ENCODE measurements at regions not wholly inside any gene's neighbourhood (a gene's known extent, or its start where the extent isn't known, plus 50 kb on each side); places are given as distances from the start of the nearest gene placed in this dataset.
"Not testable (repeated sequence)": the region's sequence is repeated elsewhere in the genome, so short reads cannot be mapped to it uniquely, and the experiment has no call there.

DNA sequence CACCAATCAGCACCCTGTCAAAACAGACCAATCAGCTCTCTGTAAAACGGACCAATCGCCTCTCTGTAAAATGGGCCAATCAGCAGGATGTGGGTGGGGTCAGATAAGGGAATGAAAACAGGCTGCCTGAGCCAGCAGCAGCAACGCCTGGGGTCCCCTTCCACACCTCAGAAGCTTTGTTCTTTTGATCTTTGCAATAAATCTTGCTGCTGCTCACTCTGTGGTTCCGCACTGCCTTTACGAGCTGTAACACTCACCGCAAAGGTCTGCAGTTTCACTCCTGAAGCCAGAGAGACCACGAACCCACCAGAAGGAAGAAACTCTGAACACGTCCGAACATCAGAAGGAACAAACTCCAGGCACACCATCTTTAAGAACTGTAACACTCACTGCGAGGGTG lies 251.4 kb downstream of the ZIC4 start:
- DNase-seq (ENCODE audit: low spot score) = not testable (repeated sequence)

DNA sequence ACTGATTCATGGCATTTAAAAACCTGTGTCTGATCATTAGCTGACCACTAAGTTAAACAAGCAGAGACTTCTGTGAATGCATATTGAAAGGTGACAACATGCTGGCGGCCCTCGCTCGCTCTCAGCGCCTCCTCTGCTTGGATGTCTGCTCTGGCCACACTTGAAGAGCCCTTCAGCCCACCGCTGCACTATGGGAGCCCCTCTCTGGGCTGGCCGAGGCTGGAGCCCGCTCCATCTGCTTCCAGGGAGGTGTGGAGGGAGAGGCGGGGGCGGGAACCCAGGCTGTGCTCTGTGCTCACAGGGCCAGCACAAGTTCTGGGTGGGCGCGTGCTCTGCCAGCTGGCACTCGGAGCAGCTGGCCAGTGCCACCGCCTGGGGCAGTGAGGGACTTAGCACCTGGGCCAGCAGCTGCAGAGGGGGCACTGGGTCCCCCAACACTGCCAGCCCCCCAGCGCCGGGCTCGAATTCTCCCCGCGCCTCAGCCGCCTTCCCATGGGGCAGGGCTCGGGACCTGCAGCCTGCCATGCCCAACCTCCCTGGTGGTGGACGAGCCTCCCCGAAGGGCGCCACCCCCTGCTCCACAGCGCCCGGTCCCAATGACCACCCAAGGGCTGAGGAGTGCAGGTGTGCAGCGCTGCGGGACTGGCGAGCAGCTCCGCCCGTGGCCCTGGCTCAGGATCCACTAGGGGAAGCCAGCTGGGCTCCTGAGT lies 252.4 kb downstream of the ZIC4 start:
- DNase-seq (ENCODE audit: low spot score) = no peak

DNA sequence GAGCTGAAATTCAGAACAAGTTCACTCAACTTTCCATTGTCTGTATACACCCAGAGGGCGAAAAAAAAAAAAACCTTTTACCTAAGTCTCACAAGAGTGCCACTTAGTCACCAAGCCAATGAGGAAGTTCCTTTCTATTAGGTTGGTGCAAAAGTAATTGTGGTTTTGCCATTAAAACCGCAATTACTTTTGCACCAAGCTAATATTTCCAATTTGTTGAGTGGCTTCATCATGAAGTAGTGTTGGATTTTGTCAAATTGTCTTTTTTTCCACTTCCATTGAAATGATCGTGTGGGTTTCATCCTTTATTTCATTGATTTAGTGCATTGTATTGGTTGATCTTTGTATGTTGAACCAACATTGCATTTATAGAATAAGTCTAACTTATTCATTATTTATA lies 253.9 kb downstream of the ZIC4 start:
- no peak for DNase-seq (ENCODE audit: low spot score)

DNA sequence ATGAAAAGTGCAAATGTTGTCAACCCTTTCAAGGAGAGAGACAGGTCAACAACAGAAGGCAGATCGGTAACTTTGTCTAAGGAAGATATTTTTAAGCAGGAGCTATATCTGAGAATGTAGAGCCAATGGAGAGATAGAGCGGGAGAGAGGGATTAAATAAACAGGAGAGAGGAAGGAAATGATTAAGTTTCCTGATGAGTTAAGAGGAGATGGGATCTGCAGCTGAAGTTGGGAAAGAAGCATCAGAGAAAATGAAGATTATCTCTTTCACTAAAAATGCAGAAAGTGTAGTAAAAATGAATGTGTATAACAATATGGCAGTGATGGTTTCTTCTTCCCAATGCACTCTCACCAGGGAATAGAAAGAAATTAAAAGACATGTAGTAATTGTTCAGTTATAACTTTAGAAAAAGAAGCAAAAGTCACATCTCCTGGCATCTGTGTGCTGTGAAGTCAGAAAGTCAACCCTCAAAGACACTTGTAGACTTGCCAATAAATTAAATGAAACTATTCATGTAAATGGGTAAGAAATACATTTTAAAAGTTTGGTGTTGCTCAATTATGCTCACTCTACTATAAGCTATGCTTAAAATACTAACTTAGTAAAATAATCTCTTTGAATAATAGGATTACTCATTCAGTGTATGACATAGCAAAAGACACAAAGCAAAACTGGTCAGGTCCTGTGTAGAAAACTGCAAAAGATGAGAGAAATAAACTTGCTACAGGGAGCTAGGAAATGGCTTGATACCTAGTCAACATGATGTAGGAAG lies 264.6 kb downstream of the ZIC4 start:
- DNase-seq (ENCODE audit: low spot score) = no peak

DNA sequence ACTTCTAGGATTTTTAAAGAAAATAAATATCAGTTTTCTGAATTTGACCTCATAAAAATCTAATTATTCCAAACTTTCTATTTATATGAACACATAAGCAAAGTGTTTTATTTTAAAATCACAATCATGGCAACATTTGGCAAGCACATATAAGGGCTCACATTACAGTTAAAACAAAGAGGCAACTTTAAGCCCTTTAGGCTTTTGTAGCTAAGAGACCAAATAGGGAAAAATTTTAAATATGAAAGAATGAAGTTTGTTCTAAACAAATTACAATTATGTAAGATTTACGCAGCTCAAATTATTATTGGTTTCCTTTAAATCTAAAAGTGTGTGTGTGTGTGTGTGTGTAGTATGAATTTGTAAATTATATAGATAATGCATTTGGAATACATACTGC lies 267.0 kb downstream of the ZIC4 start:
- DNase-seq (ENCODE audit: low spot score) = no peak

DNA sequence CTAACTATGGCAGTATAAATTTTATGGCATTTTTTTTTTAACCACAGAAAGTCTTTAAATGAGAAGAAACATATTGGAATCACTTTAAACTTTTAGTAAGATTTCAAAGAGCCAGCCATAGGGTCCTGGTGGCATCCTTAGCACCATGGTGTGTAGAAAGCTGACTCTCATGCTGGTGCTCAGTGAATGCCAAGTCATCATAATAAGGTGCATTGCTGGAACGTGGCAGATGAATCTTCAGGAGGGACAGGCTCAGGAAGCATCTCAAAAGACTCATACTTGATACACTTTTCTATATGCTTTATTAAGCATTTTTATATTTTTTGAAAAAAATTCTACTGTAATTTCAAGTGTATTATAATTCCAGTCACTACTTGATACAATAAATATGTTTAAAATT lies 274.2 kb downstream of the ZIC4 start:
- DNase-seq (ENCODE audit: low spot score) = no peak

GRCh38 chr3:147130461-147130860 lies 275.9 kb downstream of the ZIC4 start:
- DNase-seq (ENCODE audit: low spot score) = peak; percentile 56

DNA sequence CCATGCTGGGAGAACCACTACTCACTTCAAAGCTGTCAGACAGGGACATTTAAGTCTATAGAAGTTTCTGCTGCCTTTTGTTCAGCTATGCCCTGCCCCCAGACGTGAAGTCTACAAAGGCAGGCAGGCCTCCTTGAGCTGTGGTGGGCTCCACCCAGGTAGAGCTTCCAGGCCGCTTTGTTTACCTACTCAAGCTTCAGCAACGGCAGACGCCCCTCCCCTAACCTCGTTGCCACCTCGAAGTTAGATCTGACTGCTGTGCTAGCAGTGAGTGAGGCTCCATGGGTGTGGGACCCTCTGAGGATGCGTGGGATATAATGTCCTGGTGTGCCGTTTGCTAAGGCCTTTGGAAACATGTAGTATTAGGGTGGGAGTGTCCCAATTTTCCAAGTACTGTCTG lies 276.7 kb downstream of the ZIC4 start:
- DNase-seq (ENCODE audit: low spot score) = no peak

- DNase-seq (ENCODE audit: low spot score) = no peak
Observed at GRCh38 chr3:147122350-147122749, 284.0 kb downstream of the ZIC4 start.

- peak; percentile 24 for DNase-seq (ENCODE audit: low spot score)
Observed at GRCh38 chr3:147119989-147120388, 286.4 kb downstream of the ZIC4 start.

DNA sequence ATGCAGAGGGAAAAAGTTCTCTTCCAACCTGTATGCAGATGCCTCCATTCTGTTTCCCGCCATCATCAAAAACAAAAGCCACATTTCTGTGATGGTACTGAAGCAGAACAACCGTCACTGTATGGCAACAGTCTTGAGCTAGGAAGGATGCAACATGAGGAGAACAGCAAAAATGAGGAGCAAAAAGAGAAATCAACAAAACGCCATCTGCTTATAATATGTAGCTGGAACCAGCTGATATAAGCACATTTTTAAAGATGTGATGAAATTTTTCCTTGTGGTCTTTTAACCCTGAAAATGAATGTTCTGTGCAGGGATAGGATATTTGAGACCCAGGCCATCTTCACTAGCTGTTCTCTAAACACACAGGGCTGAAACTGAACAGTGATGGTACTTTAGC lies 287.0 kb downstream of the ZIC4 start:
- DNase-seq (ENCODE audit: low spot score) = no peak

DNA sequence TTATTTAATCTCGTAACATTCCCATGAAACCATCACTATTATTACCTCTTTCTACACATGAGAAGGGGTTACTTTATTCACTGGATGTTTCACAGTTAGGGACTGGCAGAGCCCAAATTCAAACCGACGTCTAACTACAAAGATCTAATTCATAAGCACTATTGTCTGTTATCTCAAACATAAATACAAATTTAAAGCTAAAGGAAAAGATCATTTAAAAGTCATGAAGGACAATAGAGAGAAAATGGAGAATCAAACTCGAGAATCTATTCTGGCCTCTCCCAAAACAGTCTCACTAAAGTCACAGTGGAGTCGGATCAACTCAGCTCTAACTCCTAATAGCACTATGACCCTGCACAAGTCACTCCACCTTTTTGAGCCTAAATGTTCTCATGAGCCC lies 287.7 kb downstream of the ZIC4 start:
- DNase-seq (ENCODE audit: low spot score) = no peak

- DNase-seq (ENCODE audit: low spot score) = no peak
Observed at GRCh38 chr3:147117631-147118030, 288.7 kb downstream of the ZIC4 start.

DNA sequence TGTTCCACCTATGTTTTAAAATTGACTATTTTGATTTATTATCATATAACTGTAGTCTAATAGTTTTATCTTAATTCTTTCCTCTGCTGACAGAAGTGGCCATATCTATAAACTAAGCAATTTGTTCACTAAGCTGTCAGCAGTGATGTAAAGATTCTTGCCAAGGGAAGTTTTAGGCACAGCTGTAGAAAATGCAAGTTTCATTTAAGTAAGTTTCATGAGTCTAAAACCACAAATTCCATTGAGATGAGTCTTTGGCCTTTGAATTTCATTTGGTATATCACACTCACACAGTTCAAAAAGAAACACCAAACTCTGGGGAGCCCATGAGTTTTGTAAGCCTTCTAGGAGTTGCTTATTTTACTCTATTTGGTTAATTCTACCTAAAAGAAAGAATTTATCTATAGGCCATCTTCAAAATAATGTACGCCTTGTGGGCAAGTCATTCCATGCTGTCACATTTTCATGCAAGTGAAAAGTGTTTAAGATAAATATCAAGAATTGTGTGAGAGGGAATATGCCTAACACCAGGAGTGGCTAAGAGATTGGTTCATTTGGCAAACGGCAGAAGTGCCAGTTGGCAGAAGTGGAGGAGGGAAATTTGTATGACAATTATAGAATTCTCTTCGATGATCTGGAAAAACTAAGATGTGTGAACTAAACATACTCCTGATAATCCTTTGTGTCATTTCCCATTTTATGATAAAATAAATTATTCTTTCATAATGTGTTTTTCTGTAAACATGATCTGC lies 292.9 kb downstream of the ZIC4 start:
- peak; percentile 31 for DNase-seq (ENCODE audit: low spot score)

GRCh38 chr3:147099076-147099475 lies 307.3 kb downstream of the ZIC4 start:
- DNase-seq (ENCODE audit: low spot score) = no peak

- DNase-seq (ENCODE audit: low spot score) = no peak
Observed at GRCh38 chr3:147090461-147090860, 315.9 kb downstream of the ZIC4 start.

DNA sequence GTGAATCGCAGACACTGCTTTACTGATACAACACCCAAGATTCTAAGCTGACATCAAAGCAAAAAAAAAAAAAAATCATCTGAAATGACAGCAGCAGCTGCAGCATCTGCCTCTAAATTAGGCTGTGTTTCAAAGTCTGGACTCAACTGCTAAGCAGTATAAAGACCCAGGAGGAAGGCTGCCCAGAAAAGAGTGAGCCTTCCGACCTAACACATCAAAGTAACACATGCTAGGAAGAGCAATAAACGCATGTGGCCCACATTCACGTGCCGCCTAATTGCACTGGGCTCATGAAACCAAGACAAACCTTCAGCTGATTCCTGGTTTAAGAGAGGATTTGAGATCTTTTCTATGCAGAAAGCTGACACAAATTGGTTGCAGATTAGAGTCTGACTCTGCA lies 317.1 kb downstream of the ZIC4 start:
- DNase-seq (ENCODE audit: low spot score) = no peak

GRCh38 chr3:147059500-147059899 lies 346.8 kb downstream of the ZIC4 start:
- not testable (repeated sequence) for DNase-seq (ENCODE audit: low spot score)

DNA sequence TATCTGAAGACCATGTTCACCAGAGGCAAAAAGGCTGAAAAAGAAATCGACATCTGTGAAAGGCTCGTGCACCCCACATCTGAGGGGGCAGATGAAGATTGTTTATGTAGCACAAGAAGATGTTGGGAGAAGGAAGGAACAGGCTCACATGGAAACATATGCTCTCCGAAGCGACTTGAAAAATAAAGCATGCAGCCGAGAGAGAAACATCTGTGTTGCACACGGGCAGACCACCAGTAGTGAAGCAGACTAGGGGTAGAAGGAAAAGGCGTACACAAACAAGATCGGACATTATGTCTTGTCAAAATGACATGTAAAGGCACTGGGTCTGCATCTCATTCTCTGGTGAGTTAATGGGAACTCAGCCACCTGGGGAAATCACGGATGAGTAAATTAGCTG lies 356.5 kb downstream of the ZIC4 start:
- no peak for DNase-seq (ENCODE audit: low spot score)

DNA sequence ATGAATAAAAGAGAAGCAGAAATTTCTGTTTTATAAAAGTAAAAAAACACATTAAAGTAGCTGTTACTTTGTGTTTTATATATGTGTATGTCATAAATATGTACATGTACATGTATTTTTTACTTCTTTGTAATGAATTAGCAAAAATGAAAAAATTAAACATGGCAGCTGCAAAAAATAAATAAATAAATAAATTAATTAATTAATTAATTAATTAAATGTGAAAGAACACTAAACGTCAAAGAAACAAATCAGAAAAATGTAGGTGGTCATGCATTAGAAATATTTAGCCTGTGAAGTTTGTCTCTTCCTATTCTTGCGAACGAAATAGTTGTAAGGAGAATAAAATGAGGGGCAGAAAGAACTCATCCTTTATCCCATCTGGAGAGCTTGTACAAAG lies 357.0 kb downstream of the ZIC4 start:
- DNase-seq (ENCODE audit: low spot score) = no peak

GRCh38 chr3:147046916-147047315 lies 359.4 kb downstream of the ZIC4 start:
- DNase-seq (ENCODE audit: low spot score) = no peak

DNA sequence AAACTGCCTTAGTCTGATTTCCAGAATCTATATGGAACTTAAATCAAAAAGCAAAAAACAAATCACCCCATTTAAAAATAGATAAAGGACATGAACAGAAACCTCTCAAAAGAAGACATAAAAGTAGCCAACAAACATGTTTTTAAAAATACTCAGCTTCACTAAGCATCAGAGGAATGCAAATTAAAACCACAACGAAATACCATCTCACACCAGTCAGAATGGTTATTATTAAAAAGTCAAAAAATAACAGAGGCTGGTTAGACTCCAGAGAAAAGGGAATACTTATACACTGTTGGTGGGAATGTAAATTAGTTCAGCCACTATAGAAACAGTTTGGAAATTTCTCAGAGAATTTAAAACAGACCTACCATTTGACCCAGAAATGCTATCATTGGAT lies 367.9 kb downstream of the ZIC4 start:
- DNase-seq (ENCODE audit: low spot score) = no peak

DNA sequence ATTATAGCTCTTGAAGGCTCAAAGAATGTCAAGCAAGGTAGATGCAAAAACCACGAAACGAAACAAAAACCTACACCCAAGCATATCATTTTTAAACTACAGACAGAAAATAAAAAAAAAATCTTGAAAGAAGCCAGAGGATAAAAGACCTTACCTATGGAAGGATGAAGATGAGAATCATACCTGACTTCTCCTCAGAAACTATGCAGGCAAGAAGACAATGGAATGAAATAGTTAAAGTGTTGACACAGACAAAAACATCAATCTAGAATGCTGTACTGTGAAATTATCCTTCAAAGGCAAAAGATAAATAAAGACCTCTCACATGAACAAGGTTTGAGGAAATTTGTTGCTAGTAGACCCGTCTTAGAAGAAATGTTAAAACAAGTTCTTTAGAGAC lies 372.0 kb downstream of the ZIC4 start:
- no peak for DNase-seq (ENCODE audit: low spot score)
